ENCODE measurements at regions not wholly inside any gene's neighbourhood (a gene's known extent, or its start where the extent isn't known, plus 50 kb on each side); places are given as distances from the start of the nearest gene placed in this dataset.

DNA sequence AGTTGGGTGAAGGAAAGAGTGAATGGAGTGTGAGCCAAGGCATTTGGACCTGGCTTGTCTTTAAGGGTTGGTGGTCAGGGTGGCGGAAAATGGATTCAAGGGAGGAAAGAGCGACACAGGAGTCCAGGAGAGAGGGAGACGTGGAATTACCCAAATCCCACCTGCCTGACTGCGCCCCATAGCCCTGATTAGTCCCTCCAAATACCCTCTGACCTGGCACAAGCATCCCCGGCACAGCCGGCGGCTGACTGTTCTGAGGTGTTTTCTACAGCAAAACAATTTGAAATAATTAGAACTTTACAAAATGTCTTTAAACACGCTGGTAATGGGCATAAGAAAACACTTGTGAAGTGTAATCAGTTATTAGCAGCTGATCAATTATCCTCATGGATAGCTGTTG, 175.8 kb downstream of the PHETA1 start (continued):
- TF ChIP-seq, protein P1, sequence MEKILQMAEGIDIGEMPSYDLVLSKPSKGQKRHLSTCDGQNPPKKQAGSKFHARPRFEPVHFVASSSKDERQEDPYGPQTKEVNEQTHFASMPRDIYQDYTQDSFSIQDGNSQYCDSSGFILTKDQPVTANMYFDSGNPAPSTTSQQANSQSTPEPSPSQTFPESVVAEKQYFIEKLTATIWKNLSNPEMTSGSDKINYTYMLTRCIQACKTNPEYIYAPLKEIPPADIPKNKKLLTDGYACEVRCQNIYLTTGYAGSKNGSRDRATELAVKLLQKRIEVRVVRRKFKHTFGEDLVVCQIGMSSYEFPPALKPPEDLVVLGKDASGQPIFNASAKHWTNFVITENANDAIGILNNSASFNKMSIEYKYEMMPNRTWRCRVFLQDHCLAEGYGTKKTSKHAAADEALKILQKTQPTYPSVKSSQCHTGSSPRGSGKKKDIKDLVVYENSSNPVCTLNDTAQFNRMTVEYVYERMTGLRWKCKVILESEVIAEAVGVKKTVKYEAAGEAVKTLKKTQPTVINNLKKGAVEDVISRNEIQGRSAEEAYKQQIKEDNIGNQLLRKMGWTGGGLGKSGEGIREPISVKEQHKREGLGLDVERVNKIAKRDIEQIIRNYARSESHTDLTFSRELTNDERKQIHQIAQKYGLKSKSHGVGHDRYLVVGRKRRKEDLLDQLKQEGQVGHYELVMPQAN (conservative IDR thresholded peaks at IDR 0.05), result no peak
- TF ChIP-seq BMI1 (IDR thresholded peaks at IDR 0.05; ENCODE audit: borderline replicate concordance) (no peak), HDAC2 (IDR thresholded peaks at IDR 0.05) (no peak), SMC3 (IDR thresholded peaks at IDR 0.05; ENCODE audit: borderline replicate concordance, low read length) (no peak)
- TF ChIP-seq, protein P2, sequence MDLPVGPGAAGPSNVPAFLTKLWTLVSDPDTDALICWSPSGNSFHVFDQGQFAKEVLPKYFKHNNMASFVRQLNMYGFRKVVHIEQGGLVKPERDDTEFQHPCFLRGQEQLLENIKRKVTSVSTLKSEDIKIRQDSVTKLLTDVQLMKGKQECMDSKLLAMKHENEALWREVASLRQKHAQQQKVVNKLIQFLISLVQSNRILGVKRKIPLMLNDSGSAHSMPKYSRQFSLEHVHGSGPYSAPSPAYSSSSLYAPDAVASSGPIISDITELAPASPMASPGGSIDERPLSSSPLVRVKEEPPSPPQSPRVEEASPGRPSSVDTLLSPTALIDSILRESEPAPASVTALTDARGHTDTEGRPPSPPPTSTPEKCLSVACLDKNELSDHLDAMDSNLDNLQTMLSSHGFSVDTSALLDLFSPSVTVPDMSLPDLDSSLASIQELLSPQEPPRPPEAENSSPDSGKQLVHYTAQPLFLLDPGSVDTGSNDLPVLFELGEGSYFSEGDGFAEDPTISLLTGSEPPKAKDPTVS (IDR thresholded peaks at IDR 0.05; ENCODE audit: low read depth, low read length), result no peak

DNA sequence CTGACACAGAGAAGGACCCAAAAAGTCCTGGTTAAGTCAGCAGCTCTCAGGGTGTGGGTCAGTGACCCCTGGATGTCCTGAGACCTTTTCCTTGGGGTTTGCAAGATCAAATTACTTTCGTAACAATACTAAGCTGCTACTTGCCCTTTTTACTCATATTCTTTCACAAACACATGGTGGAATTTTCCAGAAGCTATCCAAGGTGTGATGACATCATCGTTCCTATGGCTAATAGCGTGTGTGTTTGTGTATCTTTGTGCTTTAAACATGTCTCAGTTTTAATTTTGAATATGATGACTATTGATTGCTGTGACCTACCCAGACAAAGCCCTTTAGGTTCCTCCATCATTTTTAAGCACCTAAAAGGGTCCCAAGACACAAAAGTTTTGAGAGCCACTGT, 176.2 kb downstream of the PHETA1 start:
- intact Hi-C loops (cut with micrococcal nuclease; ENCODE audit: unreplicated experiment), result no loop called here
- Histone ChIP-seq H3K9me3 (replicated peaks; ENCODE audit: control insufficient read depth, insufficient read depth, low read length) (no peaks in the 10 kb centered on the region), H3K79me2 (ENCODE audit: control insufficient read depth, insufficient read depth, low read length) (no peaks in the 10 kb centered on the region), H2AFZ (ENCODE audit: control insufficient read depth, low read depth, low read length) (no peak overlapping the region), H3K4me3 (no peak overlapping the region), H3K27me3 (replicated peaks in 1 of 2; ENCODE audit: control insufficient read depth in 2 of 2, insufficient read depth in 2 of 2, low read length in 1 of 2) (peaks cover 0 to 1% of the 10 kb centered on the region in 2 experiments; a peak in 2 of 4 replicates), H3K36me3 (ENCODE audit: control insufficient read depth in 2 of 2, insufficient read depth in 2 of 2, low read length in 1 of 2) (no peaks in the 10 kb centered on the region), H3K9ac (ENCODE audit: control insufficient read depth, insufficient read depth, low read length) (no peak overlapping the region), H4K20me1 (ENCODE audit: control insufficient read depth, insufficient read depth) (no peaks in the 10 kb centered on the region), H3K4me1 (ENCODE audit: control insufficient read depth, insufficient read depth, low read length) (no peaks in the 10 kb centered on the region), H3K4me2 (ENCODE audit: control insufficient read depth, insufficient read depth) (no peak overlapping the region), H3K27ac (ENCODE audit: control insufficient read depth, insufficient read depth) (no peak overlapping the region)
- RAD21 ChIA-PET (ENCODE audit: unreplicated experiment), result no interaction called here
- FAIRE-seq (no peak), DNase-seq (ENCODE audit: low read depth, low spot score) (no peak), ATAC-seq (no peak)
- no peak for TF ChIP-seq SMAD1 (IDR thresholded peaks at IDR 0.05; ENCODE audit: low read depth, partially characterized antibody)
- TF ChIP-seq CEBPB (IDR thresholded peaks at IDR 0.05; ENCODE audit: borderline replicate concordance in 1 of 2, low read depth in 2 of 2, low read length in 2 of 2), result no peak
- TF ChIP-seq KAT2A (conservative IDR thresholded peaks at IDR 0.05; ENCODE audit: control insufficient read depth, low read depth, low read length), result no peak
- TF ChIP-seq RAD21 (IDR thresholded peaks at IDR 0.05; ENCODE audit: insufficient read depth, low read depth, low read length), result no peak
- TF ChIP-seq IKZF2 (IDR thresholded peaks at IDR 0.05), result no peak
- TF ChIP-seq ZNF274 (IDR thresholded peaks at IDR 0.05; ENCODE audit: insufficient read depth, insufficient read length), result no peak
- TF ChIP-seq, protein P2 (IDR thresholded peaks at IDR 0.05; ENCODE audit: low read depth, low read length), result no peak
- no peak for TF ChIP-seq TAF1 (IDR thresholded peaks at IDR 0.05; ENCODE audit: borderline replicate concordance, low read depth, low read length)
- TF ChIP-seq MEF2A (IDR thresholded peaks at IDR 0.05; ENCODE audit: insufficient read depth, low read depth, low read length), result no peak
- TF ChIP-seq PAX8 (IDR thresholded peaks at IDR 0.05), result no peak
- no peak for TF ChIP-seq PAX5 (IDR thresholded peaks at IDR 0.05; ENCODE audit: borderline replicate concordance, low read depth, low read length)
- SMC1A ChIA-PET (ENCODE audit: uncharacterized antibody, unreplicated experiment), result no interaction called here
- POLR2A ChIA-PET, result no interaction called here
- no TSS peak for BruUV-seq (replicated peaks)
- in situ Hi-C loops (cut with MboI), result no loop called here
- CTCF ChIA-PET, result no interaction called here
- 37% methylated on average over 3 of the region's 3 CpGs for WGBS (ENCODE audit: insufficient coverage, insufficient replicate concordance, low lambda C conversion rate, missing lambda C conversion rate)
